ENCODE measurements at regions not wholly inside any gene's neighbourhood (a gene's known extent, or its start where the extent isn't known, plus 50 kb on each side); places are given as distances from the start of the nearest gene placed in this dataset.

DNA sequence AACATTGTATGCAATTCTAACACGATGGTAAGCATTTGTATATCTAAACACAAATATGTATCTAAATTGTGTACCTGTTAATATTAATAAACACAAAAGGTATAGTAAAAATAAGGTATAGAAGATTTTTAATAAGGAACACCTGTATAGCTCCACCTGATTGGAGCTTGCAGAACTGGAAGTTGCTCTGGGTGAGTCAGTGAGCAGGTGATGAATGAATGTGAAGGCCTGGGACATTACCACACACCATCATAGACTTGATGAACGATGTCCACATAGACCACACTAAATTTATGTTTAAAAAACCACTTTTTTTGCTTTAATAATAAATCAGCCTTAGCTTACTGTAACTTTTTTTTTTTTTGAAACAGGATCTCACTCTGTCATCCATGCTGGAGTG is 97.6 kb upstream of the CLMP start:
- H3K9me3 ChIP-seq = no peaks in the 10 kb centered on the region

DNA sequence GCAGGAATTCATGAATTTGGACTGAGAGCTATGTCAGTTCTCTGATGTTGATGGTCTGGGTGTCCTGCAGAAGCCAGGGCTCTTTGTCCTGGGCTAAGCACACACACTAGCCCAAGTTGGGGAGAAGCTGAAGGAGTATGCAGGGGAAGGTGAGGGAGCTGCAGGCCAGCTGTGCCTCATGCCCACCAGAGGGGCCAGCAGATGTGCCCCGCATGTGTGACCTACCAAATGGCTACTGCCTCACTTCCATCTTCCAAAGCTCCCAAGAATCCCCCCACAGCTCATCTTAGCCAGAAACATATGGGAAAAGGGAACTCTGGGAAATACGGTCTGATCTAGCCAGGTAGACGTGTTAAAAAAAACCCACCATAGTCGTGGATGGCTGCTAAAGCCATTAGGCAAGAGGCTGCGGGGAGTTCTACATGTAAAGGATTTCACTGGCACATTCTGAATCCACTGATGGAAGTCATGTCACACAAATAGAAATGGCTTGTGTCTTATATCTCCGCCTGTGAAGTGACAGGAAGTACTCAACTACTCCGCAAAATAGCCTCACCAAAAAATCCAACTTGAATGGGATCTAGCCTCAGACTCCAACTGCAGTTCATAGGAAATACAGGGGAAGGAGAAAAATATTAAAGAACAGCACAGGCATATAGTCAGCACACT is 96.3 kb upstream of the CLMP start:
- Histone ChIP-seq H3K9me3 (no peaks in the 10 kb centered on the region), H3K4me1 (replicated peaks) (no peaks in the 10 kb centered on the region), H3K27me3 (replicated peaks; ENCODE audit: insufficient read depth) (no peaks in the 10 kb centered on the region), H3K36me3 (no peaks in the 10 kb centered on the region), H3K4me3 (no peak overlapping the region), H3K27ac (no peak overlapping the region)
- TF ChIP-seq POLR2A (IDR thresholded peaks at IDR 0.05) = no peak
- TF ChIP-seq, protein P1, sequence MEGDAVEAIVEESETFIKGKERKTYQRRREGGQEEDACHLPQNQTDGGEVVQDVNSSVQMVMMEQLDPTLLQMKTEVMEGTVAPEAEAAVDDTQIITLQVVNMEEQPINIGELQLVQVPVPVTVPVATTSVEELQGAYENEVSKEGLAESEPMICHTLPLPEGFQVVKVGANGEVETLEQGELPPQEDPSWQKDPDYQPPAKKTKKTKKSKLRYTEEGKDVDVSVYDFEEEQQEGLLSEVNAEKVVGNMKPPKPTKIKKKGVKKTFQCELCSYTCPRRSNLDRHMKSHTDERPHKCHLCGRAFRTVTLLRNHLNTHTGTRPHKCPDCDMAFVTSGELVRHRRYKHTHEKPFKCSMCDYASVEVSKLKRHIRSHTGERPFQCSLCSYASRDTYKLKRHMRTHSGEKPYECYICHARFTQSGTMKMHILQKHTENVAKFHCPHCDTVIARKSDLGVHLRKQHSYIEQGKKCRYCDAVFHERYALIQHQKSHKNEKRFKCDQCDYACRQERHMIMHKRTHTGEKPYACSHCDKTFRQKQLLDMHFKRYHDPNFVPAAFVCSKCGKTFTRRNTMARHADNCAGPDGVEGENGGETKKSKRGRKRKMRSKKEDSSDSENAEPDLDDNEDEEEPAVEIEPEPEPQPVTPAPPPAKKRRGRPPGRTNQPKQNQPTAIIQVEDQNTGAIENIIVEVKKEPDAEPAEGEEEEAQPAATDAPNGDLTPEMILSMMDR (IDR thresholded peaks at IDR 0.05) = no peak
- TF ChIP-seq POLR2AphosphoS5 (IDR thresholded peaks at IDR 0.05) = no peak
- intact Hi-C loops (cut with DNase I) = no loop called here
- 75% methylated on average over 7 of the region's 7 CpGs for WGBS
- DNase-seq (ENCODE audit: low spot score) = no peak

More for the DNA sequence above, 97.6 kb upstream of the CLMP start:
- Histone ChIP-seq H3K27ac (no peak overlapping the region), H3K27me3 (replicated peaks; ENCODE audit: insufficient read depth) (no peaks in the 10 kb centered on the region), H3K36me3 (no peaks in the 10 kb centered on the region), H3K4me3 (no peak overlapping the region), H3K4me1 (replicated peaks) (no peaks in the 10 kb centered on the region)
- DNase-seq (ENCODE audit: low spot score) = no peak
- TF ChIP-seq, protein P1 (IDR thresholded peaks at IDR 0.05) = no peak
- 80% methylated on average over 2 of the region's 2 CpGs for WGBS
- intact Hi-C loops (cut with DNase I) = no loop called here

DNA sequence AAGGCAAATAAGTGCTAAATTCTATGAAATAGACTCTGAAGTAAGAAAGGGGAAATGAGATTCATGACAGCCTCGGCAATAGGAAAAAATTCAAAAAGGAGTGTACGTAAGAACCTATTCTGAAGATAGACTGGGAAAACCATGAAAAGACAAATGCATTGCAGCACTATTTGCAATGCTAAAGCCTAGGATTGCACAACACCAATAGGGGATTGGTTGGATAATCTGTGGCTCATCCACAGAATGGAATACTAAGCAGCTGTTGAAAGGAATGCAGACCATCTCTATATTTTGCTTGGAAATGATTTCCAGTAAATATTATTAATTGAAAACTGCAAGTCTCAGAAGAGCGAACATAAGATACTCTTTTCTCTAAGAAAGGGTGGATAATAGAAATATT is 91.7 kb upstream of the CLMP start:
- 82% methylated on average over 3 of the region's 3 CpGs for WGBS
- DNase-seq (ENCODE audit: low spot score) = no peak
- H3K27me3 ChIP-seq (replicated peaks; ENCODE audit: insufficient read depth) = no peaks in the 10 kb centered on the region
- no peaks in the 10 kb centered on the region for H3K36me3 ChIP-seq
- intact Hi-C loops (cut with DNase I) = no loop called here
- no peaks in the 10 kb centered on the region for H3K4me1 ChIP-seq (replicated peaks)
- no peak for TF ChIP-seq POLR2AphosphoS5 (IDR thresholded peaks at IDR 0.05)
- no peaks in the 10 kb centered on the region for H3K9me3 ChIP-seq
- no peak overlapping the region for H3K4me3 ChIP-seq
- H3K27ac ChIP-seq = no peak overlapping the region

- 73% methylated on average over 5 of the region's 5 CpGs for WGBS
- DNase-seq (ENCODE audit: low spot score) = no peak
- H3K27ac ChIP-seq = no peak overlapping the region
Observed at GRCh38 chr11:123286255-123286654, 91.2 kb upstream of the CLMP start.

GRCh38 chr11:123284454-123284853 is 89.4 kb upstream of the CLMP start:
- H3K36me3 ChIP-seq = no peaks in the 10 kb centered on the region

More at GRCh38 chr11:123286255-123286654, 91.2 kb upstream of the CLMP start:
- Histone ChIP-seq H3K4me3 (no peak overlapping the region), H3K9me3 (no peaks in the 10 kb centered on the region), H3K36me3 (no peaks in the 10 kb centered on the region), H3K27me3 (replicated peaks; ENCODE audit: insufficient read depth) (no peaks in the 10 kb centered on the region), H3K4me1 (replicated peaks) (no peaks in the 10 kb centered on the region)
- intact Hi-C loops (cut with DNase I) = no loop called here
- TF ChIP-seq POLR2AphosphoS5 (IDR thresholded peaks at IDR 0.05) (no peak), POLR2A (IDR thresholded peaks at IDR 0.05) (no peak)
- TF ChIP-seq, protein P1 (IDR thresholded peaks at IDR 0.05) = no peak

More at GRCh38 chr11:123284454-123284853, 89.4 kb upstream of the CLMP start:
- Histone ChIP-seq H3K27ac (no peak overlapping the region), H3K4me1 (replicated peaks) (no peaks in the 10 kb centered on the region), H3K27me3 (replicated peaks; ENCODE audit: insufficient read depth) (no peaks in the 10 kb centered on the region), H3K4me3 (no peak overlapping the region), H3K9me3 (no peaks in the 10 kb centered on the region)
- intact Hi-C loops (cut with DNase I) = no loop called here
- DNase-seq (ENCODE audit: low spot score) = no peak
- TF ChIP-seq POLR2AphosphoS5 (IDR thresholded peaks at IDR 0.05) (no peak), POLR2A (IDR thresholded peaks at IDR 0.05) (no peak)
- TF ChIP-seq, protein P1 (IDR thresholded peaks at IDR 0.05) = no peak
- 67% methylated on average over 2 of the region's 2 CpGs for WGBS

Measured in prostate gland (tissue), 2 donors.